Hypothalamus (tissue), 51 donors: ENCODE measurements at regions not wholly inside any gene's neighbourhood (a gene's known extent, or its start where the extent isn't known, plus 50 kb on each side); places are given as distances from the start of the nearest gene placed in this dataset.

Experiments used
- DNase-seq, 51 donors: peaks; one replicate each; lab custom pipeline; 2025; lab: John Stamatoyannopoulos, UW

GRCh38 chrX:82070948-82071347 is 869.0 kb downstream of the SH3BGRL start:
- no peak for DNase-seq

GRCh38 chrX:82081027-82081426 is 879.1 kb downstream of the SH3BGRL start:
- DNase-seq: no peak

- peak in 11 of 51 donors; percentile 0 to 8 (median 0) for DNase-seq
These were observed 885.8 kb downstream of the SH3BGRL start for GRCh38 chrX:82087699-82088098.

- no peak for DNase-seq
These were observed 890.4 kb downstream of the SH3BGRL start for GRCh38 chrX:82092307-82092706.

DNA sequence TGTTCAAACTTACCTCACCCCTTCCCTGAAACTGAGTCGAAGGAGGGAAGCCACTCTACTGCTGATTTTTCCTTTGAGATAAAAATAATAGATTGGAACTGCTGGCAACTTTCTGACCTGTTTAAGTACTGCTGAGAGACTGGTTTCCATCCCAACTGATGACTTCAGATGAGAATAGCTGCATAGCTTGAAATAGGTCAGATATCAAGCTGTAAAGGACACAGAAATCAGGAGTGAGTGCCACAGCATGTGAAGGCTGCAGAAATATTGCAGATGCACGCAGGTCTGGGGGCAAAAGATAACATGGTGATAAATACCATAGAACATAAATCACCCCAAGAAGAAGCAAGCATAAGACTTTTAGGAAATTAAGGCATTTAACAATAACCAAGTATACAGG is 923.2 kb downstream of the SH3BGRL start:
- DNase-seq: no peak

- no peak for DNase-seq
These were observed 925.6 kb downstream of the SH3BGRL start for GRCh38 chrX:82127228-82128123.

- no peak for DNase-seq
These were observed 932.5 kb downstream of the SH3BGRL start for GRCh38 chrX:82134378-82134777.

DNA sequence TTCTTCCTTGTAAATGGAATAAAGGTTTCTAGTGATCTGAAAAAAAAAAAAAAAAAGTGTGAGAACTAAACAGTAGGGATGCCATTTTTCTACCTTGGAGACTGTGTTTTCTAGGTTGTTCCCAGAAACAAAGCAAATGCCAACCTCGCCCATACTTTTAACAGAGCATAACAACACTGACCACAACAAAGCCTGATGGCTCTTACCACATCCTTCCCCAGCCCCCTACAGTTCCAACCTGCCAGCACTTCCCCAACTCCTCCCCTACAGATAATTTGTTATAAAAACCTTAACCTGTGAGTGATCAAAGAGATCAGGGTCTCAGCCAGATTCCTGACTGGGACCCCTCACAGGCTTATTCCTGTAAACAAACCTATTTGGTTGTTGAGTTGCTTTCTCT is 940.0 kb downstream of the SH3BGRL start:
- DNase-seq: no peak

- no peak for DNase-seq
These were observed 959.3 kb downstream of the SH3BGRL start for GRCh38 chrX:82161195-82161594.

DNA sequence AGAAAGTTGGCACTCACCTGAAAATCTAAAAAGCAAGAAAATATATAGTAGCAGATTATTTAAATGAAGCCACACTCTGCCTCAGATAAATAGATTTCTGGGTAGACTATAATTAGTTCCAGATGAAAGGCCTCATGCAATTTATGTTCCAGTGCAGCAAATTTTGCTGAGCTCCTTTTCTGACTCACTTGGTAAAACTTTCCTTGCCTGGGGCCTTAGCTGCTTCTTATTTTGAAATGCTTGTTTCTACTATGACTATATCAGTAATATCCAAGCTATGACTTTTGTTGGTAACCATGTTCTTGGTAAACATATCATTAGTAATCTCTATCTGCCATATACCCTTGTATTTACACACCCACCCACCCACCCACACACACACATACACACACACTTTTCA is 961.8 kb downstream of the SH3BGRL start:
- no peak for DNase-seq

DNA sequence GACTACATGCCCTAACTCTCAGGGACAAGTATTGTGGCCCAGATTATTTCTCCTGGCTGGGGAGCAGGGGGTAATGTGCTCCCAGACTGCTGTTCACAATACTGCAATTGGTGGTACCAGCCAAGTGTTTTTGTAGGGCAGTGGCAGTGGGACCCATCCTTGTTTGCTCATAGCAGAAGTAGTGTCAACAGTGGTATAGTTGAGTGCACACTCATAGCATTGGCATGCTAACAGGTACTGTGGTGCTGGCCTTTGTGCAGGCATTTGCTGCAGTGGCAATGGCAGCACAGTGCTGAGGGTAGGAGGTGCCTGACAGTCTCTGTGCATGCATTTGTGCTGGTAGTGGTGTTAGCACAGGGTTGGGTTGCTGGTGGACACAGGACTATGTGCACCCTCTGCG is 995.0 kb downstream of the SH3BGRL start:
- DNase-seq: no peak

GRCh38 chrX:82208975-82209374 is 1007.1 kb downstream of the SH3BGRL start:
- no peak for DNase-seq

GRCh38 chrX:82218361-82218760 is 1016.5 kb downstream of the SH3BGRL start:
- DNase-seq: no peak

DNA sequence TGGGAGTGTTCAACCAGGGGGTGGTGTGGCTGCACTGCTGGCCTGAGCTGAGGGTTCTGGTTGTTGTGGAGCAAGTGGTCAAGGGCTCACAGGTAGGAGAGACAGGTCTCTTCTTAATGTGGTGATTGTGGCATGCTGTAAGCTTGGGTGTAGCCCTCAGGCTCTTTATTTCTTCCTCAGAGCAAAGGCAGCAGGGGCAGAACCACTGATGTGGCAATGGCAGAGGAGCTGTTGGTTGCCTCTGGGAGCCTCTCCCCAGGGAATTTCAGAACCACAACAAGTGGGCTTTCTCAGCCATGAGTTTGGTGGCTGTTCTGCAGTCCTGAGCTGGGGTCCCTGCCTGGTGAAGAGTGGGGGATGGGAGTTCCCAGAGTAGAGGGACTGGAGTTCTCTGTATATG is 1017.2 kb downstream of the SH3BGRL start:
- DNase-seq: no peak

- DNase-seq: no peak
These were observed 1023.1 kb downstream of the SH3BGRL start for GRCh38 chrX:82224961-82225360.

GRCh38 chrX:82230013-82230412 is 1028.1 kb downstream of the SH3BGRL start:
- no peak for DNase-seq

- DNase-seq: no peak
These were observed 1030.8 kb downstream of the SH3BGRL start for GRCh38 chrX:82232679-82233078.

GRCh38 chrX:82237328-82237727 is 1035.4 kb downstream of the SH3BGRL start:
- DNase-seq: no peak
